GM13977 (cell line): ENCODE measurements at regions not wholly inside any gene's neighbourhood (a gene's known extent, or its start where the extent isn't known, plus 50 kb on each side); places are given as distances from the start of the nearest gene placed in this dataset.

Experiments
- DNase-seq: peaks from one replicate; pipeline ENCODE4 v3.0.0; 2012; ENCODE audit warnings: low spot score
- in situ Hi-C: fragments of 300-500 bp; cut with MboI; formaldehyde crosslinking; loops from one replicate; pipeline ENCODE4 v1.12.0; 2022; ENCODE audit warnings: low sequenced_read_pairs, low pct_unique_long_range_greater_than_20kb, mixed read lengths, inconsistent platforms; ENCODE audit not compliant: unreplicated experiment
- TF ChIP-seq, protein P1 (sequence below): IDR thresholded peaks from 2 replicates; pipeline ENCODE4 v1.5.1; 2012; ENCODE audit warnings: mild to moderate bottlenecking, control low read depth; ENCODE audit not compliant: insufficient read depth; ENCODE audit errors: extremely low read depth, missing control alignments

DNA sequence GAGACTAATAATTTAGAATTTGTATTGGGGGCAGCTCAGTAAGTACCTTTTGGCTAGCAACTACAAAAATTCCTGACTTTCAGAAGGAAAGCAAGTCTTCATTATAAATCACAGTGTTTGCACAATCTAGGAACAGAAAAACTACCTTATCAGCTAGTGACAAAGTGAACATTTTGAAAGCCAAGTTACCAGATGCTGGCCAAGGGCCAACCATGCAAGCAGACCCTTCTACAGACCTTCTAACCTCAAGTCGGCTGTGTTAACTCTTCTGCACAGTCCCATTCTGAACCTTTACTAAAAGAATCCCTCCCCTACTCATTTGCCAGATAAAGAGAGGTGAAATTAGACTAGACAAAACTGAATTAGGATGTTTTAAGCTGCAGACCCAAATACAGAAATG lies 341.9 kb downstream of the COL12A1 start:
- DNase-seq = no peak
- TF ChIP-seq, protein P1, sequence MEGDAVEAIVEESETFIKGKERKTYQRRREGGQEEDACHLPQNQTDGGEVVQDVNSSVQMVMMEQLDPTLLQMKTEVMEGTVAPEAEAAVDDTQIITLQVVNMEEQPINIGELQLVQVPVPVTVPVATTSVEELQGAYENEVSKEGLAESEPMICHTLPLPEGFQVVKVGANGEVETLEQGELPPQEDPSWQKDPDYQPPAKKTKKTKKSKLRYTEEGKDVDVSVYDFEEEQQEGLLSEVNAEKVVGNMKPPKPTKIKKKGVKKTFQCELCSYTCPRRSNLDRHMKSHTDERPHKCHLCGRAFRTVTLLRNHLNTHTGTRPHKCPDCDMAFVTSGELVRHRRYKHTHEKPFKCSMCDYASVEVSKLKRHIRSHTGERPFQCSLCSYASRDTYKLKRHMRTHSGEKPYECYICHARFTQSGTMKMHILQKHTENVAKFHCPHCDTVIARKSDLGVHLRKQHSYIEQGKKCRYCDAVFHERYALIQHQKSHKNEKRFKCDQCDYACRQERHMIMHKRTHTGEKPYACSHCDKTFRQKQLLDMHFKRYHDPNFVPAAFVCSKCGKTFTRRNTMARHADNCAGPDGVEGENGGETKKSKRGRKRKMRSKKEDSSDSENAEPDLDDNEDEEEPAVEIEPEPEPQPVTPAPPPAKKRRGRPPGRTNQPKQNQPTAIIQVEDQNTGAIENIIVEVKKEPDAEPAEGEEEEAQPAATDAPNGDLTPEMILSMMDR = no peak
- in situ Hi-C loops = no loop called here

DNA sequence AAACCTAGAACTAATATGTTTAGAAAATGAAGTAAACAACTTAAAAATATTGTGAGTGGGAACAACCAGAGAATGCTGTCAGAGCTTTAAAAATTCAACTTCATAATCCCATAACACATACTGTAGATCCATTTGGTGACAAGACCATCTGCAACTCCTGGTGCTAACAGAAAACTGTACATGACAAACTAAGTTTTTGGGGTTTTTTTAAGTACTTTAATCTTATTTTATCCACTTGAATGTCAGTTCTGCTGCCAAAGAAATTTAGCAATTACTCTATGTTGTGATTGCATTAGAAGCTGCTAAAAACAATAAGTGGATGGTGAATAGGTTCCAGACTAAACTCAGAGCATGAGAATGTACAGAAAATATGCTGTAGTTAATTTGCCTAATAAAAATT lies 345.4 kb downstream of the COL12A1 start:
- TF ChIP-seq, protein P1 = no peak
- in situ Hi-C loops = no loop called here
- no peak for DNase-seq

DNA sequence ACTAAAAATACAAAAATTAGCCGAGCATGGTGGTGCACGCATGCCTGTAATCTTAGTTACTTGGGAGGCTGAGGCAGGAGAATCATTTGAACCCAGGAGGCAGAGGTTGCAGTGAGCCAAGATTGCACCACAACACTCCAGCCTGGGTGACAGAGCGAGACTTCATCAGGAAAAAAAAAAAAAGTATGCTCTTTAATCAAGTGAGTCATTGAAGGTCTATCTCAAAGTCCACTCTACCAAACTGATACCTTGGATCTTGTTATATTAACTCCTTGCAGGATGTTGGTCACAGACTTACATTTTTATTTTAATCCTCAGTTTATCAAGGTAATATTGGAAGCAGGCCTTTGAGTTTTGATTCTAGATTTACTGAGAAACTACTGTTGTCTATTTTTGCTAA lies 348.7 kb downstream of the COL12A1 start:
- TF ChIP-seq, protein P1 = no peak
- in situ Hi-C loops = no loop called here
- no peak for DNase-seq

DNA sequence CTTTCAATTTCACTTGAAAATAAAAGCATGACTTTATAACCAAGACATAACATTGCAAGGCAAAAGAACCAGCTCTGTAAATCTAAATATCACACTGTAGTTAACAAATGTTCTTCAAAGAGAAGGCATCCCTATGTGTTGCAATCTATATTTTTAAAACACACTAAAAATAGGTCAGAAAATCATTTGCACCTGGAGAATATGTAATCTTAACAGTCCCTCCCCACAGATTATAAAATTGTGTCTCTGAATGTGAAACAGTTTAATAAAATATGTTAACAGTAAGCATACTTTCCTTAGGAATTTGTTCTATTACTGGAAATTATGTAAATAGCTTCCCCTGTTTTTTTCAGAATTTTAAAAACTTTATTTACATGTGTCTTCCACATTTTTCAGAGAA lies 351.9 kb downstream of the COL12A1 start:
- TF ChIP-seq, protein P1 = no peak
- in situ Hi-C loops = no loop called here
- no peak for DNase-seq

DNA sequence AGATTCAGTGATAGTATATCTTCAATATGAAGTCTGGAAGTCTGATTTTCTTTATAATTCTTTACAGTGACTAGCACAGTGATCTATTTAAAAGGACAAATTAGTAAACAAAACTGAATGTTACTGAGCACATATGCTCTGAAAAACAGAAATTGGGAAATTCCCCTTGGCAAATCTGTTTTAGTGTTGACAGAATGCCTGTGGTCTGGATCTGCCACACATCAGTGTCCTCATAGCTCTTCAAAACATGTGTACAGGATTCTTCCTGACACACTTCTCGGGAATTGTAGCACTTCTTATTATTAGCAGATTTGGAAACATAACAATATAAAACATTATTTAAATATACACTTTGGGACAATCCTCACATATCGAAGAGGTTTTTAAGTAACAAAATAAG lies 354.3 kb downstream of the COL12A1 start:
- no peak for DNase-seq
- TF ChIP-seq, protein P1 = no peak
- in situ Hi-C loops = no loop called here

DNA sequence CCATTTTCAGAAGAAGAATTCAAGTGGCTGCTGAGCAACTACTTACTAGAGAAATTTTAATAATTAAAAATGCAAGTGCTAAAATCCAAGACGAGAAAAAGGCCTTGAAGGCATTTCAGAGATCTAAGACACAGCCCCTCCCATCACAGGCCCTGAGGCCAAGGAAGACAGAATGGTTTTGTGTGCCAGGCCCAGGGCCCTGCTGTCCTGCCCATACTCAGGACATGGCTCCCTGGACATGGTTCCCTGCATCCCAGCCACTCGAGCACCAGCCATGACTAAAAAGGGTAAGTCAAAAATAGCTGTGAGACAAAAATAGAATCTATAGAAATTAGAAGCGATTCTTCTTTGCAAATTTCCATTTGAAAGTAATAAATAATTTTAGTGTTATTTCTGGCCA lies 364.9 kb downstream of the COL12A1 start:
- TF ChIP-seq, protein P1 = no peak
- in situ Hi-C loops = no loop called here

DNA sequence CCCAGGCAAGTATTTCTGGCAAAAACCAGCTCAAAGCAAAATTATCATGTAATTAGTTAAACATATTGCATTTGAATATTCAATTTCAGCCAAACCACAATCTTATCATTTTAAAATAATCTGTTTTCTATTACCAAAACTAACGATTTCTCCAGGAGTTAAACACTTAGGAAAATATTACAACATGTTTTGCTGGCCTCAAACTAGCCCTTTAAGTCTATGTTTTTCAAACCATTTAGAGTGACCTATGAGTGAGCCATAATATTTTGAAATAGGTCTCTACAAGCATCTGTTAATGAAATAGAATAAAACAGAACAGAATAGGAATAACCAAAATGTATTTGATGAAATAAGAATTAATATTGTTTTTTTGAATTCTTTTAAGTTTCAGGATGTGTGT lies 370.9 kb downstream of the COL12A1 start:
- TF ChIP-seq, protein P1 = no peak
- in situ Hi-C loops = no loop called here
- DNase-seq = no peak

More for the DNA sequence above, 364.9 kb downstream of the COL12A1 start:
- DNase-seq = no peak
